Upper lobe of left lung (tissue), 4 donors: ENCODE measurements at regions not wholly inside any gene's neighbourhood (a gene's known extent, or its start where the extent isn't known, plus 50 kb on each side); places are given as distances from the start of the nearest gene placed in this dataset.

ENCODE experiments used
- CTCF ChIP-seq, 6 experiments: fragments of 450-650 bp in 4 of 6; fragments of 200-600 bp in 2 of 6; sonication (generic) in 2 of 6; IDR thresholded peaks; one replicate each; pipeline ENCODE4 v1.5.1; 2016 to 2019; ENCODE audit warnings: antibody characterized with exemption in 6 of 6
- POLR2A ChIP-seq, 4 donors: fragments of 450-650 bp; IDR thresholded peaks; one replicate each; pipeline ENCODE4 v1.5.1; 2016 to 2017; ENCODE audit warnings: antibody characterized with exemption in 4 of 4, mild to moderate bottlenecking in 2 of 4
- POLR2AphosphoS5 ChIP-seq, 2 donors: sonication (generic); formaldehyde crosslinking; IDR thresholded peaks; one replicate each; pipeline ENCODE4 v1.5.1; 2017; ENCODE audit warnings: antibody characterized with exemption in 2 of 2

GRCh38 chr6:40049128-40049527 lies 114.9 kb upstream of the MOCS1 start:
- no peak for TF ChIP-seq POLR2AphosphoS5 (IDR thresholded peaks at IDR 0.05)
- TF ChIP-seq CTCF (IDR thresholded peaks at IDR 0.05): no peak
- no peak for TF ChIP-seq POLR2A (IDR thresholded peaks at IDR 0.05)
